Activated naive CD4-positive, alpha-beta T cell treated with anti-CD3 and anti-CD28 coated beads, Interleukin-2, amount 50 U/mL, for 24 hours (primary cell): ENCODE measurements at regions not wholly inside any gene's neighbourhood (a gene's known extent, or its start where the extent isn't known, plus 50 kb on each side); places are given as distances from the start of the nearest gene placed in this dataset.

Experiments used
- H3K27ac Mint-ChIP-seq: one replicate; pipeline ENCODE4 v1.8.0; 2021; ENCODE audit warnings: mild to moderate bottlenecking, mixed read lengths
- H3K27me3 Mint-ChIP-seq: one replicate; pipeline ENCODE4 v1.8.0; 2021; ENCODE audit warnings: mixed read lengths
- H3K36me3 Mint-ChIP-seq: one replicate; pipeline ENCODE4 v1.8.0; 2021; ENCODE audit warnings: mixed read lengths
- H3K4me1 Mint-ChIP-seq: one replicate; pipeline ENCODE4 v1.8.0; 2021; ENCODE audit warnings: mixed read lengths
- H3K4me3 Mint-ChIP-seq: one replicate; pipeline ENCODE4 v1.8.0; 2021; ENCODE audit warnings: mild to moderate bottlenecking, mixed read lengths
- H3K9me3 Mint-ChIP-seq: one replicate; pipeline ENCODE4 v1.8.0; 2021; ENCODE audit warnings: mixed read lengths

- H3K9me3 Mint-ChIP-seq = peaks cover 4% of the 10 kb centered on the region
- H3K36me3 Mint-ChIP-seq = no peaks in the 10 kb centered on the region
- no peak overlapping the region for H3K4me3 Mint-ChIP-seq
- H3K4me1 Mint-ChIP-seq = no peaks in the 10 kb centered on the region
- H3K27me3 Mint-ChIP-seq = no peaks in the 10 kb centered on the region
- peak overlapping the region; percentile 9 for H3K27ac Mint-ChIP-seq
Observed at GRCh38 chr2:193315428-193316091, 1120.8 kb upstream of the TMEFF2 start.

- H3K9me3 Mint-ChIP-seq = no peaks in the 10 kb centered on the region
- no peaks in the 10 kb centered on the region for H3K27me3 Mint-ChIP-seq
- no peaks in the 10 kb centered on the region for H3K36me3 Mint-ChIP-seq
Observed at GRCh38 chr2:193303464-193303863, 1108.7 kb upstream of the TMEFF2 start.

GRCh38 chr2:193294371-193294770 is 1099.6 kb upstream of the TMEFF2 start:
- no peaks in the 10 kb centered on the region for H3K27me3 Mint-ChIP-seq
- no peaks in the 10 kb centered on the region for H3K9me3 Mint-ChIP-seq
- H3K27ac Mint-ChIP-seq = no peak overlapping the region
- no peaks in the 10 kb centered on the region for H3K36me3 Mint-ChIP-seq
- H3K4me1 Mint-ChIP-seq = no peaks in the 10 kb centered on the region
- H3K4me3 Mint-ChIP-seq = no peak overlapping the region

More at GRCh38 chr2:193303464-193303863, 1108.7 kb upstream of the TMEFF2 start:
- H3K4me1 Mint-ChIP-seq = no peaks in the 10 kb centered on the region
- H3K27ac Mint-ChIP-seq = no peak overlapping the region
- no peak overlapping the region for H3K4me3 Mint-ChIP-seq

GRCh38 chr2:193279361-193279760 is 1084.6 kb upstream of the TMEFF2 start:
- Mint-ChIP-seq H3K9me3 (no peaks in the 10 kb centered on the region), H3K36me3 (no peaks in the 10 kb centered on the region), H3K4me3 (no peak overlapping the region), H3K27ac (no peak overlapping the region), H3K4me1 (no peaks in the 10 kb centered on the region), H3K27me3 (no peaks in the 10 kb centered on the region)

- H3K27ac Mint-ChIP-seq = no peak overlapping the region
- no peaks in the 10 kb centered on the region for H3K9me3 Mint-ChIP-seq
- no peaks in the 10 kb centered on the region for H3K36me3 Mint-ChIP-seq
- H3K4me1 Mint-ChIP-seq = no peaks in the 10 kb centered on the region
- no peak overlapping the region for H3K4me3 Mint-ChIP-seq
- H3K27me3 Mint-ChIP-seq = no peaks in the 10 kb centered on the region
Observed at GRCh38 chr2:193276988-193277387, 1082.3 kb upstream of the TMEFF2 start.

- no peaks in the 10 kb centered on the region for H3K36me3 Mint-ChIP-seq
- no peaks in the 10 kb centered on the region for H3K9me3 Mint-ChIP-seq
- H3K27me3 Mint-ChIP-seq = no peaks in the 10 kb centered on the region
- no peak overlapping the region for H3K4me3 Mint-ChIP-seq
- H3K27ac Mint-ChIP-seq = no peak overlapping the region
- no peaks in the 10 kb centered on the region for H3K4me1 Mint-ChIP-seq
Observed at GRCh38 chr2:193276560-193276959, 1081.8 kb upstream of the TMEFF2 start.

- H3K4me3 Mint-ChIP-seq = no peak overlapping the region
- H3K27ac Mint-ChIP-seq = no peak overlapping the region
- no peaks in the 10 kb centered on the region for H3K4me1 Mint-ChIP-seq
- no peaks in the 10 kb centered on the region for H3K9me3 Mint-ChIP-seq
- no peaks in the 10 kb centered on the region for H3K36me3 Mint-ChIP-seq
- no peaks in the 10 kb centered on the region for H3K27me3 Mint-ChIP-seq
Observed at GRCh38 chr2:193276069-193276468, 1081.3 kb upstream of the TMEFF2 start.

- Mint-ChIP-seq H3K27me3 (no peaks in the 10 kb centered on the region), H3K4me1 (no peaks in the 10 kb centered on the region), H3K4me3 (no peak overlapping the region), H3K27ac (no peak overlapping the region), H3K9me3 (no peaks in the 10 kb centered on the region), H3K36me3 (no peaks in the 10 kb centered on the region)
Observed at GRCh38 chr2:193272011-193272410, 1077.3 kb upstream of the TMEFF2 start.

- Mint-ChIP-seq H3K9me3 (no peaks in the 10 kb centered on the region), H3K36me3 (no peaks in the 10 kb centered on the region), H3K27ac (no peak overlapping the region), H3K4me1 (no peaks in the 10 kb centered on the region), H3K4me3 (no peak overlapping the region), H3K27me3 (no peaks in the 10 kb centered on the region)
Observed at GRCh38 chr2:193270816-193271215, 1076.1 kb upstream of the TMEFF2 start.

- Mint-ChIP-seq H3K9me3 (no peaks in the 10 kb centered on the region), H3K27ac (no peak overlapping the region), H3K4me3 (no peak overlapping the region), H3K4me1 (no peaks in the 10 kb centered on the region), H3K36me3 (no peaks in the 10 kb centered on the region), H3K27me3 (no peaks in the 10 kb centered on the region)
Observed at GRCh38 chr2:193267496-193268002, 1072.8 kb upstream of the TMEFF2 start.

GRCh38 chr2:193253014-193253530 is 1058.3 kb upstream of the TMEFF2 start:
- H3K9me3 Mint-ChIP-seq = no peaks in the 10 kb centered on the region
- no peak overlapping the region for H3K4me3 Mint-ChIP-seq
- H3K27ac Mint-ChIP-seq = no peak overlapping the region
- H3K27me3 Mint-ChIP-seq = no peaks in the 10 kb centered on the region
- H3K36me3 Mint-ChIP-seq = no peaks in the 10 kb centered on the region
- H3K4me1 Mint-ChIP-seq = no peaks in the 10 kb centered on the region

GRCh38 chr2:193251909-193252308 is 1057.2 kb upstream of the TMEFF2 start:
- no peak overlapping the region for H3K27ac Mint-ChIP-seq
- no peaks in the 10 kb centered on the region for H3K36me3 Mint-ChIP-seq
- H3K9me3 Mint-ChIP-seq = no peaks in the 10 kb centered on the region
- no peaks in the 10 kb centered on the region for H3K4me1 Mint-ChIP-seq
- H3K4me3 Mint-ChIP-seq = no peak overlapping the region
- H3K27me3 Mint-ChIP-seq = no peaks in the 10 kb centered on the region

GRCh38 chr2:193250389-193250788 is 1055.7 kb upstream of the TMEFF2 start:
- Mint-ChIP-seq H3K9me3 (no peaks in the 10 kb centered on the region), H3K4me1 (no peaks in the 10 kb centered on the region), H3K27me3 (no peaks in the 10 kb centered on the region), H3K4me3 (no peak overlapping the region), H3K27ac (no peak overlapping the region), H3K36me3 (no peaks in the 10 kb centered on the region)

- Mint-ChIP-seq H3K27me3 (no peaks in the 10 kb centered on the region), H3K36me3 (no peaks in the 10 kb centered on the region), H3K9me3 (no peaks in the 10 kb centered on the region), H3K27ac (no peak overlapping the region), H3K4me3 (no peak overlapping the region), H3K4me1 (no peaks in the 10 kb centered on the region)
Observed at GRCh38 chr2:193240752-193241151, 1046.0 kb upstream of the TMEFF2 start.

GRCh38 chr2:193231634-193232033 is 1036.9 kb upstream of the TMEFF2 start:
- no peaks in the 10 kb centered on the region for H3K4me1 Mint-ChIP-seq
- H3K9me3 Mint-ChIP-seq = no peaks in the 10 kb centered on the region
- H3K36me3 Mint-ChIP-seq = no peaks in the 10 kb centered on the region
- no peak overlapping the region for H3K27ac Mint-ChIP-seq
- H3K4me3 Mint-ChIP-seq = no peak overlapping the region
- H3K27me3 Mint-ChIP-seq = peaks cover 2% of the 10 kb centered on the region

GRCh38 chr2:193228276-193228675 is 1033.5 kb upstream of the TMEFF2 start:
- H3K36me3 Mint-ChIP-seq = no peaks in the 10 kb centered on the region
- H3K27me3 Mint-ChIP-seq = peaks cover 2% of the 10 kb centered on the region
- H3K4me3 Mint-ChIP-seq = no peak overlapping the region
- H3K4me1 Mint-ChIP-seq = no peaks in the 10 kb centered on the region
- no peaks in the 10 kb centered on the region for H3K9me3 Mint-ChIP-seq
- H3K27ac Mint-ChIP-seq = no peak overlapping the region

- Mint-ChIP-seq H3K27me3 (no peaks in the 10 kb centered on the region), H3K4me3 (no peak overlapping the region), H3K9me3 (no peaks in the 10 kb centered on the region), H3K27ac (no peak overlapping the region), H3K4me1 (no peaks in the 10 kb centered on the region), H3K36me3 (no peaks in the 10 kb centered on the region)
Observed at GRCh38 chr2:193222454-193222853, 1027.7 kb upstream of the TMEFF2 start.
